Fibroblast of lung (primary cell): ENCODE measurements at regions not wholly inside any gene's neighbourhood (a gene's known extent, or its start where the extent isn't known, plus 50 kb on each side); places are given as distances from the start of the nearest gene placed in this dataset.

ENCODE experiments used
- EZH2 ChIP-seq: IDR thresholded peaks from 2 replicates; pipeline ENCODE4 v1.5.1; 2012; ENCODE audit warnings: low read length, control low read depth, mild to moderate bottlenecking; ENCODE audit errors: missing control alignments
- TF ChIP-seq, protein P1 (sequence below), 2 donors: IDR thresholded peaks in 1 of 2; conservative IDR thresholded peaks in 1 of 2; 1 replicate in 1 of 2; 2 replicates in 1 of 2; pipeline ENCODE4 v1.5.1; 2011 to 2012; ENCODE audit warnings: low read length in 2 of 2, control low read depth in 1 of 2, inconsistent platforms in 1 of 2, low read depth in 1 of 2, mild to moderate bottlenecking in 1 of 2

GRCh38 chr1:47563201-47563600, 125.4 kb downstream of the FOXD2 start:
- TF ChIP-seq, protein P1, sequence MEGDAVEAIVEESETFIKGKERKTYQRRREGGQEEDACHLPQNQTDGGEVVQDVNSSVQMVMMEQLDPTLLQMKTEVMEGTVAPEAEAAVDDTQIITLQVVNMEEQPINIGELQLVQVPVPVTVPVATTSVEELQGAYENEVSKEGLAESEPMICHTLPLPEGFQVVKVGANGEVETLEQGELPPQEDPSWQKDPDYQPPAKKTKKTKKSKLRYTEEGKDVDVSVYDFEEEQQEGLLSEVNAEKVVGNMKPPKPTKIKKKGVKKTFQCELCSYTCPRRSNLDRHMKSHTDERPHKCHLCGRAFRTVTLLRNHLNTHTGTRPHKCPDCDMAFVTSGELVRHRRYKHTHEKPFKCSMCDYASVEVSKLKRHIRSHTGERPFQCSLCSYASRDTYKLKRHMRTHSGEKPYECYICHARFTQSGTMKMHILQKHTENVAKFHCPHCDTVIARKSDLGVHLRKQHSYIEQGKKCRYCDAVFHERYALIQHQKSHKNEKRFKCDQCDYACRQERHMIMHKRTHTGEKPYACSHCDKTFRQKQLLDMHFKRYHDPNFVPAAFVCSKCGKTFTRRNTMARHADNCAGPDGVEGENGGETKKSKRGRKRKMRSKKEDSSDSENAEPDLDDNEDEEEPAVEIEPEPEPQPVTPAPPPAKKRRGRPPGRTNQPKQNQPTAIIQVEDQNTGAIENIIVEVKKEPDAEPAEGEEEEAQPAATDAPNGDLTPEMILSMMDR (conservative IDR thresholded peaks at IDR 0.05 in 1 of 2, IDR thresholded peaks at IDR 0.05 in 1 of 2; ENCODE audit: low read depth in 1 of 2, low read length in 2 of 2), result no peak
- TF ChIP-seq EZH2, result no peak
